Esophagus muscularis mucosa (tissue), 3 donors: ENCODE measurements at regions not wholly inside any gene's neighbourhood (a gene's known extent, or its start where the extent isn't known, plus 50 kb on each side); places are given as distances from the start of the nearest gene placed in this dataset.

Experiments
- POLR2A ChIP-seq: fragments of 450-650 bp; IDR thresholded peaks from one replicate; pipeline ENCODE4 v1.6.1; 2017; ENCODE audit warnings: antibody characterized with exemption, moderate library complexity, mild to moderate bottlenecking, low read depth
- TF ChIP-seq, protein P1 (sequence below), 3 experiments: fragments of 200-600 bp in 2 of 3; fragments of 450-650 bp in 1 of 3; sonication (generic) in 2 of 3; IDR thresholded peaks; one replicate each; pipeline ENCODE4 v1.5.1; 2017 to 2019; ENCODE audit warnings: antibody characterized with exemption in 3 of 3, mild to moderate bottlenecking in 2 of 3, moderate library complexity in 1 of 3

DNA sequence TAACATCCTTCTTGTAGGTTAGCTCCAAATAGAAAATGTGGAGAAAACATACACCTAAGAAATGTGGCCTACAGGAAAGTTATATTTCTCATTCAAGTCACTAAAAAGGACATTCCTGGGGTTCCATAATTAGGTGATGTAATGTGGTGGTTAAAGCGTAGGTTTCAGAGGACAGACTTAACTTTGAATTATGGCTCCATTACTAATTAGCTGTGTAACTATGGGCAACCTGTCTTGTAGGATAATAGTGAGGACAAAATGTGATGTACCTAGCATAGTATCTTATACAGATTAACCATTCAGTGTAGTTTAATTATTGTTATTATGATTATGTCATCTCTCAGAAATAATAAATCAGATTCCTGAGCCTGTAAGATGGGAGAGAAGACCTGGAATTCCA lies 602.5 kb downstream of the TSN start:
- TF ChIP-seq, protein P1, sequence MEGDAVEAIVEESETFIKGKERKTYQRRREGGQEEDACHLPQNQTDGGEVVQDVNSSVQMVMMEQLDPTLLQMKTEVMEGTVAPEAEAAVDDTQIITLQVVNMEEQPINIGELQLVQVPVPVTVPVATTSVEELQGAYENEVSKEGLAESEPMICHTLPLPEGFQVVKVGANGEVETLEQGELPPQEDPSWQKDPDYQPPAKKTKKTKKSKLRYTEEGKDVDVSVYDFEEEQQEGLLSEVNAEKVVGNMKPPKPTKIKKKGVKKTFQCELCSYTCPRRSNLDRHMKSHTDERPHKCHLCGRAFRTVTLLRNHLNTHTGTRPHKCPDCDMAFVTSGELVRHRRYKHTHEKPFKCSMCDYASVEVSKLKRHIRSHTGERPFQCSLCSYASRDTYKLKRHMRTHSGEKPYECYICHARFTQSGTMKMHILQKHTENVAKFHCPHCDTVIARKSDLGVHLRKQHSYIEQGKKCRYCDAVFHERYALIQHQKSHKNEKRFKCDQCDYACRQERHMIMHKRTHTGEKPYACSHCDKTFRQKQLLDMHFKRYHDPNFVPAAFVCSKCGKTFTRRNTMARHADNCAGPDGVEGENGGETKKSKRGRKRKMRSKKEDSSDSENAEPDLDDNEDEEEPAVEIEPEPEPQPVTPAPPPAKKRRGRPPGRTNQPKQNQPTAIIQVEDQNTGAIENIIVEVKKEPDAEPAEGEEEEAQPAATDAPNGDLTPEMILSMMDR (IDR thresholded peaks at IDR 0.05), result no peak
- TF ChIP-seq POLR2A, result no peak
